Erythroblast (primary cell): ENCODE measurements at regions not wholly inside any gene's neighbourhood (a gene's known extent, or its start where the extent isn't known, plus 50 kb on each side); places are given as distances from the start of the nearest gene placed in this dataset.

Experiments
- GATA1 ChIP-seq: IDR thresholded peaks from 2 replicates; pipeline ENCODE4 v1.6.1; 2011; ENCODE audit warnings: low read depth, mild to moderate bottlenecking, control low read depth, low read length, moderate library complexity
- POLR2A ChIP-seq: IDR thresholded peaks from 2 replicates; pipeline ENCODE4 v1.6.1; 2011; ENCODE audit warnings: mild to moderate bottlenecking, low read length

- no peak for TF ChIP-seq POLR2A
- TF ChIP-seq GATA1, result no peak
These were observed 490.9 kb downstream of the STK39 start for GRCh38 chr2:167756446-167756845.
